HEK293 (cell line): ENCODE measurements at regions not wholly inside any gene's neighbourhood (a gene's known extent, or its start where the extent isn't known, plus 50 kb on each side); places are given as distances from the start of the nearest gene placed in this dataset.

ENCODE experiments used
- KLF10 ChIP-seq: fragments of 450-650 bp; IDR thresholded peaks from 2 replicates; pipeline ENCODE4 v1.5.1; 2018; ENCODE audit warnings: missing biosample characterization, mild to moderate bottlenecking, missing genetic modification characterization
- ZBTB7A ChIP-seq: fragments of 450-650 bp; formaldehyde crosslinking; IDR thresholded peaks from 2 replicates; pipeline ENCODE4 v1.5.1; 2016; ENCODE audit warnings: low read depth, missing biosample characterization, missing genetic modification characterization
- ZFHX2 ChIP-seq: fragments of 450-650 bp; formaldehyde crosslinking; conservative IDR thresholded peaks from 2 replicates; pipeline ENCODE4 v1.5.1; 2016; ENCODE audit warnings: missing biosample characterization, missing genetic modification characterization
- ZNF138 ChIP-seq: fragments of 450-650 bp; formaldehyde crosslinking; IDR thresholded peaks from 2 replicates; pipeline ENCODE4 v1.5.1; 2016; ENCODE audit warnings: missing biosample characterization, missing genetic modification characterization, borderline replicate concordance
- ZNF501 ChIP-seq: fragments of 450-650 bp; formaldehyde crosslinking; IDR thresholded peaks from 2 replicates; pipeline ENCODE4 v1.5.1; 2016; ENCODE audit warnings: missing biosample characterization, missing genetic modification characterization
- TF ChIP-seq, protein P1 (sequence below): fragments of 450-650 bp; formaldehyde crosslinking; IDR thresholded peaks from 2 replicates; pipeline ENCODE4 v1.5.1; 2016; ENCODE audit warnings: missing biosample characterization, missing genetic modification characterization
- TF ChIP-seq, protein P2 (sequence below): fragments of 450-650 bp; formaldehyde crosslinking; IDR thresholded peaks from 2 replicates; pipeline ENCODE4 v1.5.1; 2016; ENCODE audit warnings: missing biosample characterization, missing genetic modification characterization, borderline replicate concordance
- TF ChIP-seq, protein P3 (sequence below): fragments of 450-650 bp; formaldehyde crosslinking; IDR thresholded peaks from 2 replicates; pipeline ENCODE4 v1.5.1; 2016; ENCODE audit warnings: missing biosample characterization, missing genetic modification characterization
- TF ChIP-seq, protein P4 (sequence below): sonication (generic); formaldehyde crosslinking; IDR thresholded peaks from 2 replicates; pipeline ENCODE4 v1.8.1; 2022; ENCODE audit warnings: mild to moderate bottlenecking, moderate library complexity, missing genetic modification reagents

DNA sequence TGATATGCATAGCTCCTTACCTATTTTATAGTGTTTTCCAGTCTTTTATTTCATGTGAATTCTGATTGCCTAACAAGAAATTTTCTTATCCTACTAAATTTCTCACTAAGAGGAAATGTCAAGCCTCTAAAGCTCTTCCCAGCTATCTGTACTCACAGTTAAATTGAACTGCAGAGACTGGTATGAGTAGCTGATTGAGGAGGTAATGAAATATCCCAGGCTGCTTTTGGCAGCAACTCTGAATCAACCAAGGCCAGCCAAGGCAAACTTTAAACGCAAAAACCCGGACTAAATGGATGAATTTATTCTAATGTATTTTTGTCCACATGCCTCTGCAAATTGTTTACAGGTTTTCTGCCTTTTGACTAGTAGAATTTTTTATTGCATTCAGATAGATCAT, 119.1 kb upstream of the PMCH start:
- TF ChIP-seq, protein P1, sequence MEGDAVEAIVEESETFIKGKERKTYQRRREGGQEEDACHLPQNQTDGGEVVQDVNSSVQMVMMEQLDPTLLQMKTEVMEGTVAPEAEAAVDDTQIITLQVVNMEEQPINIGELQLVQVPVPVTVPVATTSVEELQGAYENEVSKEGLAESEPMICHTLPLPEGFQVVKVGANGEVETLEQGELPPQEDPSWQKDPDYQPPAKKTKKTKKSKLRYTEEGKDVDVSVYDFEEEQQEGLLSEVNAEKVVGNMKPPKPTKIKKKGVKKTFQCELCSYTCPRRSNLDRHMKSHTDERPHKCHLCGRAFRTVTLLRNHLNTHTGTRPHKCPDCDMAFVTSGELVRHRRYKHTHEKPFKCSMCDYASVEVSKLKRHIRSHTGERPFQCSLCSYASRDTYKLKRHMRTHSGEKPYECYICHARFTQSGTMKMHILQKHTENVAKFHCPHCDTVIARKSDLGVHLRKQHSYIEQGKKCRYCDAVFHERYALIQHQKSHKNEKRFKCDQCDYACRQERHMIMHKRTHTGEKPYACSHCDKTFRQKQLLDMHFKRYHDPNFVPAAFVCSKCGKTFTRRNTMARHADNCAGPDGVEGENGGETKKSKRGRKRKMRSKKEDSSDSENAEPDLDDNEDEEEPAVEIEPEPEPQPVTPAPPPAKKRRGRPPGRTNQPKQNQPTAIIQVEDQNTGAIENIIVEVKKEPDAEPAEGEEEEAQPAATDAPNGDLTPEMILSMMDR (tag by site-specific recombination), result no peak
- TF ChIP-seq, protein P2, sequence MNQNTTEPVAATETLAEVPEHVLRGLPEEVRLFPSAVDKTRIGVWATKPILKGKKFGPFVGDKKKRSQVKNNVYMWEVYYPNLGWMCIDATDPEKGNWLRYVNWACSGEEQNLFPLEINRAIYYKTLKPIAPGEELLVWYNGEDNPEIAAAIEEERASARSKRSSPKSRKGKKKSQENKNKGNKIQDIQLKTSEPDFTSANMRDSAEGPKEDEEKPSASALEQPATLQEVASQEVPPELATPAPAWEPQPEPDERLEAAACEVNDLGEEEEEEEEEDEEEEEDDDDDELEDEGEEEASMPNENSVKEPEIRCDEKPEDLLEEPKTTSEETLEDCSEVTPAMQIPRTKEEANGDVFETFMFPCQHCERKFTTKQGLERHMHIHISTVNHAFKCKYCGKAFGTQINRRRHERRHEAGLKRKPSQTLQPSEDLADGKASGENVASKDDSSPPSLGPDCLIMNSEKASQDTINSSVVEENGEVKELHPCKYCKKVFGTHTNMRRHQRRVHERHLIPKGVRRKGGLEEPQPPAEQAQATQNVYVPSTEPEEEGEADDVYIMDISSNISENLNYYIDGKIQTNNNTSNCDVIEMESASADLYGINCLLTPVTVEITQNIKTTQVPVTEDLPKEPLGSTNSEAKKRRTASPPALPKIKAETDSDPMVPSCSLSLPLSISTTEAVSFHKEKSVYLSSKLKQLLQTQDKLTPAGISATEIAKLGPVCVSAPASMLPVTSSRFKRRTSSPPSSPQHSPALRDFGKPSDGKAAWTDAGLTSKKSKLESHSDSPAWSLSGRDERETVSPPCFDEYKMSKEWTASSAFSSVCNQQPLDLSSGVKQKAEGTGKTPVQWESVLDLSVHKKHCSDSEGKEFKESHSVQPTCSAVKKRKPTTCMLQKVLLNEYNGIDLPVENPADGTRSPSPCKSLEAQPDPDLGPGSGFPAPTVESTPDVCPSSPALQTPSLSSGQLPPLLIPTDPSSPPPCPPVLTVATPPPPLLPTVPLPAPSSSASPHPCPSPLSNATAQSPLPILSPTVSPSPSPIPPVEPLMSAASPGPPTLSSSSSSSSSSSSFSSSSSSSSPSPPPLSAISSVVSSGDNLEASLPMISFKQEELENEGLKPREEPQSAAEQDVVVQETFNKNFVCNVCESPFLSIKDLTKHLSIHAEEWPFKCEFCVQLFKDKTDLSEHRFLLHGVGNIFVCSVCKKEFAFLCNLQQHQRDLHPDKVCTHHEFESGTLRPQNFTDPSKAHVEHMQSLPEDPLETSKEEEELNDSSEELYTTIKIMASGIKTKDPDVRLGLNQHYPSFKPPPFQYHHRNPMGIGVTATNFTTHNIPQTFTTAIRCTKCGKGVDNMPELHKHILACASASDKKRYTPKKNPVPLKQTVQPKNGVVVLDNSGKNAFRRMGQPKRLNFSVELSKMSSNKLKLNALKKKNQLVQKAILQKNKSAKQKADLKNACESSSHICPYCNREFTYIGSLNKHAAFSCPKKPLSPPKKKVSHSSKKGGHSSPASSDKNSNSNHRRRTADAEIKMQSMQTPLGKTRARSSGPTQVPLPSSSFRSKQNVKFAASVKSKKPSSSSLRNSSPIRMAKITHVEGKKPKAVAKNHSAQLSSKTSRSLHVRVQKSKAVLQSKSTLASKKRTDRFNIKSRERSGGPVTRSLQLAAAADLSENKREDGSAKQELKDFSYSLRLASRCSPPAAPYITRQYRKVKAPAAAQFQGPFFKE (tag by site-specific recombination), result no peak
- TF ChIP-seq, protein P3, sequence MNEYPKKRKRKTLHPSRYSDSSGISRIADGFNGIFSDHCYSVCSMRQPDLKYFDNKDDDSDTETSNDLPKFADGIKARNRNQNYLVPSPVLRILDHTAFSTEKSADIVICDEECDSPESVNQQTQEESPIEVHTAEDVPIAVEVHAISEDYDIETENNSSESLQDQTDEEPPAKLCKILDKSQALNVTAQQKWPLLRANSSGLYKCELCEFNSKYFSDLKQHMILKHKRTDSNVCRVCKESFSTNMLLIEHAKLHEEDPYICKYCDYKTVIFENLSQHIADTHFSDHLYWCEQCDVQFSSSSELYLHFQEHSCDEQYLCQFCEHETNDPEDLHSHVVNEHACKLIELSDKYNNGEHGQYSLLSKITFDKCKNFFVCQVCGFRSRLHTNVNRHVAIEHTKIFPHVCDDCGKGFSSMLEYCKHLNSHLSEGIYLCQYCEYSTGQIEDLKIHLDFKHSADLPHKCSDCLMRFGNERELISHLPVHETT (tag by site-specific recombination), result no peak
- no peak for TF ChIP-seq ZBTB7A (tag by site-specific recombination)
- TF ChIP-seq ZNF501 (tag by site-specific recombination), result no peak
- TF ChIP-seq, protein P4, sequence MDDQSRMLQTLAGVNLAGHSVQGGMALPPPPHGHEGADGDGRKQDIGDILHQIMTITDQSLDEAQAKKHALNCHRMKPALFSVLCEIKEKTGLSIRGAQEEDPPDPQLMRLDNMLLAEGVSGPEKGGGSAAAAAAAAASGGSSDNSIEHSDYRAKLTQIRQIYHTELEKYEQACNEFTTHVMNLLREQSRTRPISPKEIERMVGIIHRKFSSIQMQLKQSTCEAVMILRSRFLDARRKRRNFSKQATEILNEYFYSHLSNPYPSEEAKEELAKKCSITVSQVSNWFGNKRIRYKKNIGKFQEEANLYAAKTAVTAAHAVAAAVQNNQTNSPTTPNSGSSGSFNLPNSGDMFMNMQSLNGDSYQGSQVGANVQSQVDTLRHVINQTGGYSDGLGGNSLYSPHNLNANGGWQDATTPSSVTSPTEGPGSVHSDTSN, result no peak
- TF ChIP-seq ZNF138, result no peak
- no peak for TF ChIP-seq ZFHX2
- no peak for TF ChIP-seq KLF10
